C4-2B (cell line): ENCODE measurements at regions not wholly inside any gene's neighbourhood (a gene's known extent, or its start where the extent isn't known, plus 50 kb on each side); places are given as distances from the start of the nearest gene placed in this dataset.

Source experiments
- ZFX ChIP-seq: fragments of 450-650 bp; IDR thresholded peaks from 2 replicates; pipeline ENCODE4 v1.6.1; 2017
- TF ChIP-seq, protein P1 (sequence below): fragments of 450-650 bp; conservative IDR thresholded peaks from 2 replicates; pipeline ENCODE4 v1.5.1; 2017; ENCODE audit warnings: mild to moderate bottlenecking

DNA sequence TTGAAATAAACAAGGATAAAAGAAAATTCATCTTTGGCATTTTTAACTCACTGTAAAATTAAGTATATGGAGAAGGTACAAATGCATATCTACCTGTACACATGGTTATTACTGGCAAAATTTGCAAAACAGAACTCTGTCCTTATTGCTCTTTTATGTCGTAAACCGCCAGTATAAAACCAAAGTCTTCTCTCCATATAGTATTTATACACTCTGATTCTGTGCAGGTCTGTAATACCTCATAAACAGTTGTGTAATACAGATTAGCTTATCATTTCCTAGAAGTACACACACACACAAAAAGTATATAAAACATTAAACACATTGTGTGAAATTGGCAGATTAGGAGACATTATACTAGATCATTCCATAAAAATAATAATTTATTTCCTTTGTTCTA lies 406.6 kb upstream of the ANO3 start:
- TF ChIP-seq, protein P1, sequence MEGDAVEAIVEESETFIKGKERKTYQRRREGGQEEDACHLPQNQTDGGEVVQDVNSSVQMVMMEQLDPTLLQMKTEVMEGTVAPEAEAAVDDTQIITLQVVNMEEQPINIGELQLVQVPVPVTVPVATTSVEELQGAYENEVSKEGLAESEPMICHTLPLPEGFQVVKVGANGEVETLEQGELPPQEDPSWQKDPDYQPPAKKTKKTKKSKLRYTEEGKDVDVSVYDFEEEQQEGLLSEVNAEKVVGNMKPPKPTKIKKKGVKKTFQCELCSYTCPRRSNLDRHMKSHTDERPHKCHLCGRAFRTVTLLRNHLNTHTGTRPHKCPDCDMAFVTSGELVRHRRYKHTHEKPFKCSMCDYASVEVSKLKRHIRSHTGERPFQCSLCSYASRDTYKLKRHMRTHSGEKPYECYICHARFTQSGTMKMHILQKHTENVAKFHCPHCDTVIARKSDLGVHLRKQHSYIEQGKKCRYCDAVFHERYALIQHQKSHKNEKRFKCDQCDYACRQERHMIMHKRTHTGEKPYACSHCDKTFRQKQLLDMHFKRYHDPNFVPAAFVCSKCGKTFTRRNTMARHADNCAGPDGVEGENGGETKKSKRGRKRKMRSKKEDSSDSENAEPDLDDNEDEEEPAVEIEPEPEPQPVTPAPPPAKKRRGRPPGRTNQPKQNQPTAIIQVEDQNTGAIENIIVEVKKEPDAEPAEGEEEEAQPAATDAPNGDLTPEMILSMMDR: no peak
- TF ChIP-seq ZFX: no peak
